ENCODE measurements at regions not wholly inside any gene's neighbourhood (a gene's known extent, or its start where the extent isn't known, plus 50 kb on each side); places are given as distances from the start of the nearest gene placed in this dataset.

GRCh38 chr12:115216301-115216700 lies 532.3 kb upstream of the TBX3 start (continued):
- TF ChIP-seq REST (IDR thresholded peaks at IDR 0.05; ENCODE audit: low read depth), result no peak

- no peaks in the 10 kb centered on the region for H3K9me2 ChIP-seq (ENCODE audit: insufficient read depth)
- no peaks in the 10 kb centered on the region for H3K79me2 ChIP-seq (ENCODE audit: insufficient read depth, low read length)
- H3K4me3 ChIP-seq (replicated peaks in 1 of 2; ENCODE audit: low read depth in 1 of 2, low read length in 2 of 2), result no peak overlapping the region
- no peaks in the 10 kb centered on the region for H3K27me3 ChIP-seq (ENCODE audit: insufficient read depth, low read length)
- H3K36me3 ChIP-seq (ENCODE audit: control insufficient read depth in 1 of 2, insufficient read depth in 2 of 2, low read length in 2 of 2), result no peaks in the 10 kb centered on the region
- intact Hi-C loops (cut with micrococcal nuclease), result no loop called here
- TF ChIP-seq MAX (IDR thresholded peaks at IDR 0.05), result no peak
- TF ChIP-seq CEBPB (IDR thresholded peaks at IDR 0.05; ENCODE audit: low read depth), result no peak
- TF ChIP-seq, protein P1, sequence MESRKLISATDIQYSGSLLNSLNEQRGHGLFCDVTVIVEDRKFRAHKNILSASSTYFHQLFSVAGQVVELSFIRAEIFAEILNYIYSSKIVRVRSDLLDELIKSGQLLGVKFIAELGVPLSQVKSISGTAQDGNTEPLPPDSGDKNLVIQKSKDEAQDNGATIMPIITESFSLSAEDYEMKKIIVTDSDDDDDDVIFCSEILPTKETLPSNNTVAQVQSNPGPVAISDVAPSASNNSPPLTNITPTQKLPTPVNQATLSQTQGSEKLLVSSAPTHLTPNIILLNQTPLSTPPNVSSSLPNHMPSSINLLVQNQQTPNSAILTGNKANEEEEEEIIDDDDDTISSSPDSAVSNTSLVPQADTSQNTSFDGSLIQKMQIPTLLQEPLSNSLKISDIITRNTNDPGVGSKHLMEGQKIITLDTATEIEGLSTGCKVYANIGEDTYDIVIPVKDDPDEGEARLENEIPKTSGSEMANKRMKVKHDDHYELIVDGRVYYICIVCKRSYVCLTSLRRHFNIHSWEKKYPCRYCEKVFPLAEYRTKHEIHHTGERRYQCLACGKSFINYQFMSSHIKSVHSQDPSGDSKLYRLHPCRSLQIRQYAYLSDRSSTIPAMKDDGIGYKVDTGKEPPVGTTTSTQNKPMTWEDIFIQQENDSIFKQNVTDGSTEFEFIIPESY (IDR thresholded peaks at IDR 0.05; ENCODE audit: extremely low read depth, insufficient replicate concordance, low read length), result no peak
- no peak for TF ChIP-seq EZH2 (IDR thresholded peaks at IDR 0.05)
- TF ChIP-seq POLR2AphosphoS5 (IDR thresholded peaks at IDR 0.05; ENCODE audit: low read depth, low read length), result no peak
- TF ChIP-seq ELF1 (IDR thresholded peaks at IDR 0.05; ENCODE audit: borderline replicate concordance, low read depth), result no peak
- TF ChIP-seq RAD21 (IDR thresholded peaks at IDR 0.05; ENCODE audit: low read depth), result no peak
- TF ChIP-seq EGR1 (IDR thresholded peaks at IDR 0.05; ENCODE audit: low read depth), result no peak
- no peaks in the 10 kb centered on the region for H4K20me1 ChIP-seq (ENCODE audit: insufficient read depth)
- BruUV-seq (replicated peaks), result no TSS peak
- POLR2A ChIA-PET, result no interaction called here
- CTCF ChIA-PET, result no interaction called here
- H3K4me1 ChIP-seq (ENCODE audit: control insufficient read depth in 1 of 2, insufficient read depth in 2 of 2, low read length in 2 of 2), result no peaks in the 10 kb centered on the region
- RAD21 ChIA-PET (ENCODE audit: low non-redundant PET in 1 of 2, low total read pairs in 2 of 2, uncharacterized antibody in 2 of 2, unreplicated experiment in 2 of 2), result no interaction called here
- ATAC-seq (no peak), DNase-seq (ENCODE audit: low read depth, low spot score) (no peak)
- H3K9ac ChIP-seq (ENCODE audit: low read length), result no peak overlapping the region
- H3K27ac ChIP-seq (ENCODE audit: low read depth, low read length), result no peak overlapping the region
- no peak overlapping the region for H3K4me2 ChIP-seq (ENCODE audit: low read length)
- H3K9me3 ChIP-seq (ENCODE audit: control insufficient read depth in 1 of 2, insufficient read depth in 1 of 2, low read depth in 1 of 2, low read length in 2 of 2), result no peaks in the 10 kb centered on the region
- H2AFZ ChIP-seq (ENCODE audit: low read depth, low read length, poor library complexity, severe bottlenecking), result no peak overlapping the region
Observed at GRCh38 chr12:115215544-115215943, 531.6 kb upstream of the TBX3 start.

Measured in HCT116 (cell line).